Embryonic facial prominence (tissue), 1 donor: ENCODE measurements at regions not wholly inside any gene's neighbourhood (a gene's known extent, or its start where the extent isn't known, plus 50 kb on each side); places are given as distances from the start of the nearest gene placed in this dataset.
"Not testable (repeated sequence)": the region's sequence is repeated elsewhere in the genome, so short reads cannot be mapped to it uniquely, and the experiment has no call there.

Experiments used
- DNase-seq: peaks from one replicate; pipeline ENCODE4 v3.0.0-alpha.2; 2016; ENCODE audit errors: extremely low spot score

DNA sequence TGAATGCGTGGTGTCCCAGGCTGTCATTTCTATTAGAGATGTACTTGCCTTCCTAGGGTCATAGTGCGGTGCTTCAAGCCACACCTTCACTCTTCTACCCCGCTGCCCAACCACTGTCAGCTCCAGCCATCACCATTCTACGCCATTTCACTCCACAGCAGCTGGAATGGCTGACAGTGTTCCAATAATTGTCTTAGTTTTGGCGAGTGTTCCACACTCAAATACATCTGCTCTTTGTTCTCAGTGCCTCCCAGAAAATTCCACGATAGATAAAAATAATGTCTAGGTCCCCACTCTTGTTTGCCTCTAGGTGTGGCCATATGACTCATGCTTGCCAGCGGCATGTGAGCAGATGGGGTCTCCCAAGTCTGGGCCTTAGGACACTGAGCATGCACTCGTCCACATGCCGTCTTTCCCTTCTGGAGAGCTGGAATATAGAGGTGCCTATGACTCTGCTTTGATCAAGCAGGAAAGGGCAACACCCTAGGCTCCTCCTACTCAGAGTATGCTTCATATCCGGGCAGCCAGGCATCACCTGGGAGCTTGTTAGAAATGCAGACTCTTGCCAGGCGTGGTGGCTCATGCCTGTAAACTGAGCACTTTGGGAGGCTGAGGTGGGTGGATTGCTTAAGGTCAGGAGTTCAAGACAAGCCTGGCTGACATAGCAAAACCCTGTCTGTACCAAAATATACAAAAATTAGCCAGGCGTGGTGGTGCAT is 163.0 kb downstream of the BRMS1L start:
- DNase-seq: no peak

DNA sequence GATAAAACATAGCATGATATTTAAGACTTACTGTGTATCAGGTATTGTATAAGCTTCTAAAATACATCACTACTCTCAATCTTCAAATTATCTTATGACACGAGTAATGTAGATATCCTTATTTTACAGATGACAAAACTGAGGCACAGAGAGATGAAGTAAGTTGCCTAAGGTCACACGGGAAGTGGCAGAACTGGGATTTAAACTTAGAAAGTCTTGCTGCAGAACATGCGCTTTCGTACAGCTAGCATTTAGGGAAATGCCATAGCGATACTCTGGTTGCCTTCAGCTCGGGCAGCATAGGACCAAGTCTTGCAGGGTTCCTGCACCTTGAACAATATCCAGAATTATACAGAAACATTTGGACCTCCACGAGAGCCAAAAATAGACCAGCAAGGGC is 162.4 kb downstream of the BRMS1L start:
- no peak for DNase-seq

DNA sequence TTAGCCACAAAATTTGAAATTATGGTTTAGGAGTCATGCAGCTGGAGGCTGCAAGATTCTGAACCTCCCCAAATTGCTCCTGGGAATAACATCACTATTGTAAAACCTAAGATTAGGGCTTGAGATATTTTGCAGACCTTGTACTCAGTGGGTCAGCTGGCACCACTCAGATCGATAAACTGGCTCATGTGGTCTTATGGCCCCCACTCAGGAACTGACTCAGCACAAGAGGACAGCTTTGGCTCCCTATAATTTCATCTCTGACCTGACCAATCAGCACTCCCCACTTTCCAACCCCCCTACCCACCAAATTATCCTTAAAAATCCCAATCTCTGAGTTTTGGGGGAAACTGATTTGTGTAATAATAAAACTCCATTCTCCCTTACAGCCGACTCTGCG is 161.6 kb downstream of the BRMS1L start:
- no peak for DNase-seq

DNA sequence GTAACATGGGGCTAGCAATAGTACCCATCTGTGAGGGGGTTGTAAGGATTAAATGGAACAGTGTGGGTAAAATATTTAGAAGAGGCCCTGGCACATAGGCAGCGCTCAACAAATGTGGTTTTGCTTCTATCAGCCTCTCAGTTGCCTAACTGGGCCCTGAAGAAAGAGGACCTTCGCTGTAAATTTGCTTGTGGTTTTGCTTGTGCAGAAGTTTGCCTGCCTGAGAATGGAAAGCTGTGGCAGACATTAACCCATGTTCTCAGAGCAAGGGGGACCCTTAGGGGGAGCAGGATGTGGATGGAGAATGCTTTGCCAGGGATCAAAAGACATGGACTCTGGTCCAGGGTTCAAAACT is 160.1 kb downstream of the BRMS1L start:
- DNase-seq: no peak

DNA sequence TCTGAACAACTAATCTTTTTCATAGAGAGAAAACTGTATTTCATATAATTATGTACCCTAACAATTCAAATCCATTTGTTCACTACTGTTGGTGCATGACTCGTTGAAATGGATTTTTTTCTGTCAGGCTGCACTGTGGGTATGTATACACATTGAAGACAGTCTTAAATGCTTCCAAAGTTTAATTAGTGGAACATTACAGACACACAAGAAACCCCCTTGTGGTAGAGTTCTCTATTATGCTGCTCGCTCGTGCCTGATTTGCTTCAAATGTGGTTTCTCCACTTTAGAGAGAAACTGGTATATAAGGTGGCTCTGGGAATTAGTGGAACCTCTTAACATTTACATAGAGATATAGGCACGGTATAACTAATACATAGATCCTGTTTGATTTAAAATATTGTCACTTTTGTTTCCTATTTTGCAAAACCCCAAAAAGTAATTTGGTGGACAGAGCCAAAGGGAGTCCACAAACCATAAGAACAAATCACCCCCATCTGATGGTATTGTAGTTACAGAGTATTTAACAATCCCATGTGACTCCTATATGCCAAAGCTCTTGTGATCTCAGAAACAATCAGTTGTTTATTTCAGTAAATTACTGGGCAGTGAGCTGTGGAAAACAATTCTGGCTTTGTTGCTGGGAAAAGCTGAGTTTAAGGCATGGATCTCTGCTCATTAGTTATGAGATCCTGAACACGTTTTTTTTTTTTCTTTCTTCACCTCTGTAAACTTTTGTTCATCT is 159.5 kb downstream of the BRMS1L start:
- no peak for DNase-seq

DNA sequence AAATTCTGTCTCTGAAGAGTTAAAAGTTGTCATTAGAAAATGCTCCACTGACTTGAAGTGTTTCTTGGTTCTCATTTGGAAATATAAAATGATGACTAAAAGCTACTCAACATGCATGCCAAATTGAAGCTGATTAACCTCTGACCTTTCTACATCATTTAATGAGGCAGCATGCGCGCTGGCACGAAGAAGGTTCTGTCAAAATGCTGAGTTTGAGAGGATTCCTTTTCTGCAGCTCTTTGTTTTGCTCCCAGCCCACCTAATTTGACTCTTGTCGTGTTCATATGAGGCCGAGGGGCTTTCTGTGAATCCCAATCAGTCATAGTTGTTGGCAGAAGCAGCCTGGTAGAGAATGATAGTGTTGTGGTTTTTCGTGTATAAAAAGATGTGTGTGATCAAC is 153.4 kb downstream of the BRMS1L start:
- no peak for DNase-seq

DNA sequence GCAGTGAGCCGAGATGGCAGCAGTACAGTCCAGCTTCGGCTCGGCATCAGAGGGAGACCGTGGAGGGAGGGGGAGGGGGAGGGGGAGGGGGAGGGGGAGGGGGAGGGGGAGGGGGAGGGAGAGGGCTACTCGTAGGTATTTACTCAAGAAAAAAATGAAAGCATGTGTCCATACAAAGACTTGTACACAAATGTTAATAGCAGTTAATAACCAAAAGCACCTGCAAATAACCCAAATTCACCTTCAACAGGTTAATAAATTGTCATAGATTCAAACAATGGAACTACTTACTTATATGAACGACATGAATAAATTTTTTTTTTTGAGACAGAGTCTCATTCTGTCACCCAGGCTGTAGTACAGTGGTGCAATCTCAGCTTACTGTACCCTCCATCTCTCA is 152.4 kb downstream of the BRMS1L start:
- DNase-seq: no peak

DNA sequence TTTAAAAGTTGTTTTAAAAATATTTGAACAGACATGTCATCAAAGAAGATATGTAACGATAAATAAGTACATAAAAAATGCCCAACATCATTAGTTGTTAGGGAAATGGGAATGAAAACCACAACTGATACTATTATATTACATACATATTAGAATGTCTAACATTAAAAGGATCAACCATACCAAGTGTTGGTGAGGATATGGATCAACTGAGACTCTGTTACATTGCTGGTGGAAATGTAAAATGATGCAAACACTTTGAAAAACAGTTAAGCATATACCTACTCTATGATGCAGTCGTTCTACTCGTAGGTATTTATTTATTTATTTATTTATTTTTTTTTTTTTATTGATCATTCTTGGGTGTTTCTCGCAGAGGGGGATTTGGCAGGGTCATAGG is 149.7 kb downstream of the BRMS1L start:
- DNase-seq: no peak

DNA sequence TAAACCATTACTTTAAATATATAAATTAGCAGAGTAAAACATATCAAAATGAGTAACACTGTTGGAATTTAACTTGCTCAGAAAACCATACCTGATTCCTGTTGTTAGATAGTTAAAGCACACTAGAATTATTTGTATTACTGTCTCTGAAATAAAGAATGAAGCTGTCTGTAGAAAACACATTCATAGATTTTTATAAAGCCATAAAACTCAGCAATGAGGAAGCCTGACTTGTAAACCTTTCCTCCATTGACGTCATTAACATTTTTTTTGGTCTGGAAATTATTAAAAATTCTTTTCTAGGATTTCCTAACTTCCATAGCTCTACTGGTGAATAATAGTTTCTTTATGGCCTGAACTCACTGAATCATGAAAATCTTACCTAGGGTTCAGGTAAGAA is 147.6 kb downstream of the BRMS1L start:
- DNase-seq: no peak

DNA sequence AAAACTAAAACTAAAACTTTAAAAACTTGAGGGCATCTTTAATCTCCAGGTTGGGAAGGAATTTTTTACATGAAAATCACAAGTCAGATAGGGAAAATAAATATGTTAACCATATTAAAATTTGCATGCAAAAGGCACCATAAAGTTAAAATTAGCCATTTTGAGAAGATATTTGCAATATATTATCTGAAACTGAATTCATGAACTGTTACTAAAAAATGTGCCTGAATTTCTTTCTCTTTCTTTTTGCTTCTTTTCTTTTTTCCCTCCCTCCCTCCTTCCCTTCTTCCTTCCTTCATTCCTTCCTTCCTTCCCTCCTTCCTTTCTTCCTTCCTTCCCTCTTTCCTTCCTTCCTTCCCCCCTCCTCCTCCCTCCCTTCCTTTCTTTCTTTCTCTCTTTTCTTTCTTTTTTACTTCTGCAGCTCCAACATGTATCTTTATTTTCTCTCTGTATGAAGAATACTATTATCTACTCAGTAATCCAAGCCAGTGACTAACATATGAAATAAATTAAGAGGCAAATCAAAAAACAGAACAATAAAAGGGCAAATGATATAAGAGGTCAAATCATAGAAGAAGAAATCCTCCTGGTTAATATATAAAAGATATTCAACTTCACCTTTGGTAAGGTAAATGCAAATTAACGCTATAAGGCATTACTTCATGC is 146.0 kb downstream of the BRMS1L start:
- no peak for DNase-seq

DNA sequence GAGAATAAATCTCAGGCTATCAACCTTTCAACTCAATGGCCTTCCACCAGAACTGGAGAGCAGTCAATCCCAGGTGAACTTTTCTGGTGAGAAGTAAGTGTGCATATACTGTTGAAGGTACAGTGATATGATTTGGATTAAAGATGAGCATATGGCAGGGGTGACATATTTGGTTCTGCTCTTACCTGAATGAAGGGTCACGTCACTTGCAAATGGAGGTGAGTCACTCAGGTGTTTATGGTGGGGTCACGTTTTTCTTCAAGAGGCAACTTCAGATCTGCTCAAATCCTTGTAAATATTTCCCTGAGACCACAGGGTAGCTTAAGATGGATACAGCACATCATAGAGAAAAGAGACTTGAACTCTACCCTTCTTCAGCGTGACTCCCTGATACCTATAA is 143.2 kb downstream of the BRMS1L start:
- no peak for DNase-seq

DNA sequence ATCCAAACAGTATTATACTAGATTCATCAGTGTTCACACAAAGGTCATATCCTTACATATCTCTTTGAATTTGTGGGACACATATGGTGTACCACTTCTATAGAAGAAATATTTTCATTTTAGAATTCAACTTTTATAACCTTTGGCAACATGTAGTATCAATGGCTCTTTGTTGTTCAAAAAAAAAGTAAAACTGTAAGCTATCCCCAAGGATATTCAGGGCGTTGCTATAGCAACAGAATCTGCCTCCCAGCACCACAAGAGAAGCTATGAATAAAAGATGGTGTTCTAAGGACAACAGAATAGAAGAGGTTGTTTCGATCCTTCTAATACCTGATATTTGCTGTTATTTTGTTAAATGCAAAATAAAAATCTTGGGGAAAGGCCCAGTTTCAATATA is 139.3 kb downstream of the BRMS1L start:
- DNase-seq: no peak

DNA sequence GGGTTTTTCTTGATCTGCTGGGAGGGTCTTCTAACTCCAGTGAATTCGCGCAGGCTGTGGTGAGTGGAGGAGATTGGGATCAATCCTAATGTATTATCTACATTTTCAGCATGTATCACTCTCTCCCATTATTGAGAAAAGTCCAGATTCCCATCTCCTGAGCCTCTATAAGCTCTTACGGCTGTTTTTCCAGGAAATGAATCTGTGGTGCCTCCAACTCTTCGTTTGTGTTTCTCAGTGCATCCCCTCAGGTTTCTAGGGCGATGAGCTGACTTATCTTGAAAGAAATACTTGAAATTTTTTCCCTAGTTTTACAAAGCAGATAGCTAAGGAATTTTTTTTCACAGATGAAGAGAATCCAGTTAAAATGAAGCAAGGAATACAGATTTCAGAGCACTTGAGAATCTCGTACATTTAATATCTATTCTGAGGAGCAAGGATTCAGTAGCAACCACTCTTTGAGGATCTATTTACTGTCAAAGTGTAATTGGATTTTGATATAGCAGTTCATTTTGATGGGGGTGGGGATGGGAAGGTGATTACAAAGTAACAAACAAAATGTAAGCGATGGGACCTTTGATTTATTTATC is 138.7 kb downstream of the BRMS1L start:
- DNase-seq: no peak

DNA sequence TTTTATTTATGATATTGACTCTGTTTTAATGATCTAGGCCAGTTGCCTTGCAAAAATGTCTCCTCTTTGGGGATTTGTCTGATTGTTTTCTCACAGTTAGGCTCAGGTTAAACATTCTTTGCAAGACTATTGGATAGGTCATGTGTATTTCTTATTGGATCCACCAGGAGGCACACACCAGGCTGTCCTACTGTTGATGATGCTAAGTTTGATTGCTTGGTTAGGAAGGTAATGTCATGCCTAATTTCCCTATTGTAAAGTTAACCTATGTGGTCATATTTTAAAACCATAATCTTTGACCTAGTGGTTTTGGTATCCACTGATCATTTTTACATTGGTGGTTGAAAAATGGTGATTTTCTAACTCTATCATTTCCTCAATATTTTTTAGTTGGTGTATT is 137.1 kb downstream of the BRMS1L start:
- DNase-seq: no peak

DNA sequence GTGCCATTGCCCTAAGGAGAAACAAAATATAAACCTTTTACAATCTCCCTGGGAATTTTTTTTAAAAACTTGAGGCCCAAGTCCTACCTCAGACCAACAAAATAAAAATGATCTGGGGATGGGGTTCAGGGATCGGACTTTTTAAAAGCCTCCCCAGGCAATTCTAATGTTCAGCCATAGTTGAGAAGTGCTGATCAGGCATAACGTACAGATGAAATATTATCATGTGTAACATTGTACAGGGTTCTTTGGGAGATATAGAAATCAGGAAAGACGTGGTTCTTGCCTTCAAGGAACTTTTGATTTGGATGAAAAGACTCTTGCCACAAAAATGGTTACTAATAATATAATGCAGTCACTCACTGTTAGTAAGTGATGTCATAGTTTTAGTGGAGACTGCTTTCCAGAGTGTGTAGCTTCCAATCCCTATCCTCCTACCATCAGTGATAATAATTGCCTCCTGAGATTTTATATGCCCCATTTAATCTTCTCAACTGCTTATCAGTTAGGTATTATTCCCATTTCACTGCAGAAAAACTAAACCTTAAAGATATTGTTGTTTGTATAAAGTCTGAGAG is 135.6 kb downstream of the BRMS1L start:
- no peak for DNase-seq

DNA sequence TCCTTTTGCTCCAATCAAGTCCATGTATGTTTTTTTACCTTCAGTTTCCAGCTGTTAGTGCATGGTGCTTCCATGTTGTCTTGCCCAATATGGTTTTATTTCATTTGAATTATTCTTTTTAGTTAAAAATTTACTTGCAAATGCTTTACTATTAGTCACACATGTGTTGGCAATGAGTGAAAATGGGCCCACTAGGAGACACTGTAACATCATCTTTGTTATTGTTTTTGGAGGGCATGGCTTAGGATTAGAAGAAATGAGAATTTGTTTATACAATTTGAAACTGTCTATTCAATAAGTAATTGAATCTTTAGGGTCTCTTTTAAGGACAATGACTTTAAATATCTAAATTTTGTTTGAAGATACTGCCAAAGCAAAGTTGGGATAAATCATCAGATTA is 133.7 kb downstream of the BRMS1L start:
- no peak for DNase-seq

DNA sequence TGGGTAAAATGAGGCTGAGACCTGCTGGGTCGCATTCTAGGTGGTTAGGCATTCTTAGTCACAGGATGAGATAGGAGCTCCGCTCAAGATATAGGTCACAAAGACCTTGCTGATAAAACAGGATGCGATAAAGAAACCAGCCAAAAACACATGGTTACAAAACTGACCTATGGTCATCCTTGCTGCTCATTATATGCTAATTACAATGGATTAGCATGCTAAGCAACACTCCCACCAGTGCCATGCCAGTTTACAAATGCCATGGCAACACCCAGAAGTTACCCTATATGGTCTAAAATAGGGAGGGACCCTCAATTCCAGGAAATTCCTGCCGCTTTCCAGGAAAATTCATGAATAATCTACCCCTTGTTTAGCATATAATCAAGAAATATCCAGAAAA is 132.4 kb downstream of the BRMS1L start:
- DNase-seq: no peak

DNA sequence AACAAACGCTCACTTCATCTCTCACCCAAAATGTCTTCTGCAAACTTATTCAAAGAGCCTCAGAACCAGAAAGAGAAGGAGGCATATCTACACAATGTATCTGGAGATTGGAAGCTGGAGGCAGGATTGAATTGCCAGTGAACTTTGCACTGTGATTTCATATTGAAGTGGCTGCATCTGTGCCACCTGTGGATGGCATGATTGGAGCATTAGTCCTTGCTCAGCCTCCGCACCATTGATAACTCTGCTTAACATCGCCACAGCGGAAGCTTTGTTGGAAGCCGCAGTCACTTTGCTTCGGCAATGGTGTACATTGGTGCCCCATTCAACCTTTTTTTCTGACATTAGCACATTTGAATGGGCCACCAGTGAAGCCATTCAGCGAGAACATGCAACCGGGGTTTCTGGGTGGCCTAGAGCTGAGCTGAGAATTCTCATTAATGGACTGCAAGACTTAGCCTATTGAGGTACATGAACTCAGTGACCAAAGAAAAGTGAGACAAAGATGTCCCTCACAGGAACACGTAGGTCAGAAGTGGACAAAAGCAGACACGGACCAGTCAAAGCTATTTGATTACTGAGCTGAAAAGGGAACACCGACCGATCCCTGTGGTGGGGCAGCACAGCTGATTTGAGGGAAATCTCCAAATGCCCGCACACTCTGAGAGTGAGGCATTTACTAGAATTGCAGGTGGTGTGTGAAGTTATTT is 130.4 kb downstream of the BRMS1L start:
- no peak for DNase-seq

DNA sequence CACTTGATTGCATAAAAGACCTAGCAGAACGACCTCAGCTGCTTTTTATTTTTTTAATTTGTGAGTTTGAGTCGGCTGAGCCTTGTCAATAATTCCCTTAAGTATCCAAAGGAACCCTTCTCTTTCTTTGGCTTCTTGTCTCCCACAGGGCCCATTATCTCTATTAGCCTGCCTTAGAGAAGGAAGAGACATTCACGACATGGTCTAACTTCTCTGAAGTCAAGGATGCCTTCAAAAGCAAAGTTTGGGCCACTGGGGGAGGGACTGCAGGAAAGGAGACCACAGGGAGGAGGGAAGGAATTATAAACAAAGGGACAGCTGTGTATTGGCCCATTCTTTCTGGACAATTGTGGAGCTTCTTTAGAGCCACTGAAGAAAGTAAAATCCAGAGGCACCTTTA is 126.4 kb downstream of the BRMS1L start:
- no peak for DNase-seq

DNA sequence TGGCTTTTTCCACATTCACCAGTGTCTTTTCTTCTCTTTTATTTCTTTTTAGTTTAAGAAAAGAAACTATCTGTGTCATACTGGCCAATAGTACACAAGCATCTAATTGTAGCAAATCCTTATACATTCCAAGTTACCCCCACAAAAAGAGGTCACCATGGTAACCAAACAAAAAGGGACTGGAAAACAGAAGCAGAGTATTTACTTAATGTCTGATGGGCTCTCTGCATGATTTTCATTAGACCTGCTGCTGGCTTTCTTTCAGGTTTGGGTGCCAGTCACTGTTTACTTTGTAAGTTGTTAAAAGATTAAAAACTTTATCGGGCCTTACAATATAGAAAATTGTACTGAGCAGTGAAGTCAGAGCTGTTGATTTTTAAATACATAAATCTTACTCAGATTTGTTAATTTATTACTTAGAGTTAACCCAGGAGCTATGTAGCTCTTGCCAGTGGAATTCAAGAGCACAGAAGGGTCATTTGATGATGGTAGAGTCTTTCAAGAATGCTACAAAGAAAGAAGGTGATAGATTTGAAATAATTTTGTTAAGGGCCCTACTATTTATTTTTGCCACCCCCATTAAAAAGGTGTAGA is 123.9 kb downstream of the BRMS1L start:
- DNase-seq: peak; percentile 52

DNA sequence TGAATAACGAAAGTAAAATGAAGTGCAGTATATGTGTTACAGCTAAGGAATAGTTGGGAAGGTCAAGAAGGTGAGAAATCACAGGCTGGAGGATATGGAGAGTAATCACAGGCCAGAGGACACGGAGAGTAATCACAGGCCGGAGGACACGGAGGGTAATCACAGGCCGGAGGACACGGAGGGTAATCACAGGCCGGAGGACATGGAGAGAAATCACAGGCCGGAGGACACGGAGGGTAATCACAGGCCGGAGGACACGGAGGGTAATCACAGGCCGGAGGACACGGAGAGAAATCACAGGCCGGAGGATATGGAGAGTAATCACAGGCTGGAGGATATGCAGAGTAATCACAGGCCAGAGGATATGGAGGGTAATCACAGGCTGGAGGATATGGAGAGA is 121.8 kb downstream of the BRMS1L start:
- not testable (repeated sequence) for DNase-seq
